Upper lobe of left lung (tissue), 4 donors: ENCODE measurements at regions not wholly inside any gene's neighbourhood (a gene's known extent, or its start where the extent isn't known, plus 50 kb on each side); places are given as distances from the start of the nearest gene placed in this dataset.

Experiments
- EP300 ChIP-seq, 4 donors: sonication (generic); formaldehyde crosslinking; IDR thresholded peaks; one replicate each; pipeline ENCODE4 v1.5.1; 2017; ENCODE audit warnings: antibody characterized with exemption in 4 of 4, control low read depth in 2 of 4
- TF ChIP-seq, protein P1 (sequence below), 6 experiments: fragments of 450-650 bp in 4 of 6; fragments of 200-600 bp in 2 of 6; sonication (generic) in 2 of 6; IDR thresholded peaks; one replicate each; pipeline ENCODE4 v1.5.1; 2016 to 2019; ENCODE audit warnings: antibody characterized with exemption in 6 of 6

DNA sequence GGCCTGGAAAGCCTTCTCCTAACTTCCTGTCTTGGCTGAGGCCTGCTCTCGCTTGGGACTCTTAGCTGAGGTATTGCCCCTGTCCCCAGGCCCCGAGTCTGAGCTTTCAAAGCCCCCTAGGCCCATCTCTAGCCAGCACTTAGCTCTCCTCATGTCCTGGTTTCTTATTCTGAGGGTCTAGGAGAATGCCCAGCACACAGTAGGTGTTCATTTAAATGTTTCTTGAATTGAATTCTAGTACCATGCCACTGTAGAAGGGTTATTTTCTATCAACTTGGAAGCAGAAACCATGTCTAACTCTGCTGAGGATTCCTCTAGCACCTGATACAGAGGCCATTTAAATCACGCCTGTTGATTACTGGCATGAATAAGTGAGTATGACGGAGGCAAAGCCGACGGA, 98.5 kb downstream of the VEGFA start:
- TF ChIP-seq, protein P1, sequence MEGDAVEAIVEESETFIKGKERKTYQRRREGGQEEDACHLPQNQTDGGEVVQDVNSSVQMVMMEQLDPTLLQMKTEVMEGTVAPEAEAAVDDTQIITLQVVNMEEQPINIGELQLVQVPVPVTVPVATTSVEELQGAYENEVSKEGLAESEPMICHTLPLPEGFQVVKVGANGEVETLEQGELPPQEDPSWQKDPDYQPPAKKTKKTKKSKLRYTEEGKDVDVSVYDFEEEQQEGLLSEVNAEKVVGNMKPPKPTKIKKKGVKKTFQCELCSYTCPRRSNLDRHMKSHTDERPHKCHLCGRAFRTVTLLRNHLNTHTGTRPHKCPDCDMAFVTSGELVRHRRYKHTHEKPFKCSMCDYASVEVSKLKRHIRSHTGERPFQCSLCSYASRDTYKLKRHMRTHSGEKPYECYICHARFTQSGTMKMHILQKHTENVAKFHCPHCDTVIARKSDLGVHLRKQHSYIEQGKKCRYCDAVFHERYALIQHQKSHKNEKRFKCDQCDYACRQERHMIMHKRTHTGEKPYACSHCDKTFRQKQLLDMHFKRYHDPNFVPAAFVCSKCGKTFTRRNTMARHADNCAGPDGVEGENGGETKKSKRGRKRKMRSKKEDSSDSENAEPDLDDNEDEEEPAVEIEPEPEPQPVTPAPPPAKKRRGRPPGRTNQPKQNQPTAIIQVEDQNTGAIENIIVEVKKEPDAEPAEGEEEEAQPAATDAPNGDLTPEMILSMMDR (IDR thresholded peaks at IDR 0.05) = no peak
- TF ChIP-seq EP300 (IDR thresholded peaks at IDR 0.05) = no peak
